ENCODE measurements at regions not wholly inside any gene's neighbourhood (a gene's known extent, or its start where the extent isn't known, plus 50 kb on each side); places are given as distances from the start of the nearest gene placed in this dataset.
A peak's percentile ranks its signal among the peaks of the same experiment; 100 is the strongest.

GRCh38 chr5:167720259-167720658, 571.2 kb upstream of the WWC1 start:
- H3K4me3 ChIP-seq (ENCODE audit: low read depth, low read length): no peak overlapping the region
- no peak for TF ChIP-seq CTCF (IDR thresholded peaks at IDR 0.05; ENCODE audit: borderline replicate concordance, insufficient read depth, low read depth, low read length)

DNA sequence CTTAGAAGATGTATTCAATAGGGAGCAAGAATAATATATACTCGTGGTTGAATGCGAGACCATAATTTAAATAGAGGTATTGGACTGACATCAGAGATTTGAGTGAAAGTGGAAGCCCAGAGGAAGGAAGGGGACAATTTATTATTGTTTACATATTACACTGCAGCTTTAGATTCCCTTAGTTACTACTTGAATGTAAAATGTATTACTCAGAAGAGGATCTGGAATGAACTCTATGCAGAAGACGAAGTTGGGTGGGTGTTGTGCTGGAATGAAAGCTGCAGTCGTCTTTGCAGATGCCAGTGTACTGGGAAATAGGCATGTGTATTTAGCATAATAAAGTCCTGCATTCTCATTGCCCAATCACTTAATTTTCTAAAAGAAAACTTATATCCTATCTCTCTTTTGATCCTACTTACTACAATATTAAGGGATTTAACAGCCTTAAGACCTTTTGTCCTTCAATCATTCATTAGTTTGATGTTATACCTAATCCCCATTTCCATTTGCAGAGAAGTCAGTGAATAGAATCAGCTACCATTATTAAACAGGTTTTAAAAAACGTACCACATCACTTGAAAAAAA, 570.7 kb upstream of the WWC1 start:
- no peak overlapping the region for H3K4me3 ChIP-seq (ENCODE audit: low read depth, low read length)
- no peak for TF ChIP-seq CTCF (IDR thresholded peaks at IDR 0.05; ENCODE audit: borderline replicate concordance, insufficient read depth, low read depth, low read length)

DNA sequence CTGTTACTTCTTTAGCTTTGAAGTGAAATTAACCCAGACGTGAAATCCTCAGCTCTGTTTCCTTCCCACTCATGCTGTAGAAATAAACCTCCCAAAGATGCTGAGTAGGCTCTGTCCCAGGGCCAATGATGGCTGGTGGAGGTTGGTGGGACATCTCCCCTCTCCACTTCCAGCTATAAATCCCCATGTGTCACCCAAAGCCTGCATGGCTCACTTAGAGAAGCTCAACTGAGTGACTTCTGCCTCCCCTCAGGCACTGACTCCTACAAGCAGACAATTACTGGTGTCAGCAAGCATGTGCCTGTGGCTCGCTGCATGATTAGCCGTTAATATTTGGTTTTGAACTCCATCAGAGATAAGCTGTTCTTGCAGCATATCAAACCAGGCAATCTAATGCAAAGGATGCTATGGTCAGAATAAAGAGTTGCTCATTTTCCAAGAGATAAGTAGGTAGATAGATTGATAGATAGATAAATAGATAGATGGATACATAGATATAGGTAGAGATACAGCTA, 569.5 kb upstream of the WWC1 start:
- no peak for TF ChIP-seq CTCF (IDR thresholded peaks at IDR 0.05; ENCODE audit: borderline replicate concordance, insufficient read depth, low read depth, low read length)
- H3K4me3 ChIP-seq (ENCODE audit: low read depth, low read length): no peak overlapping the region

DNA sequence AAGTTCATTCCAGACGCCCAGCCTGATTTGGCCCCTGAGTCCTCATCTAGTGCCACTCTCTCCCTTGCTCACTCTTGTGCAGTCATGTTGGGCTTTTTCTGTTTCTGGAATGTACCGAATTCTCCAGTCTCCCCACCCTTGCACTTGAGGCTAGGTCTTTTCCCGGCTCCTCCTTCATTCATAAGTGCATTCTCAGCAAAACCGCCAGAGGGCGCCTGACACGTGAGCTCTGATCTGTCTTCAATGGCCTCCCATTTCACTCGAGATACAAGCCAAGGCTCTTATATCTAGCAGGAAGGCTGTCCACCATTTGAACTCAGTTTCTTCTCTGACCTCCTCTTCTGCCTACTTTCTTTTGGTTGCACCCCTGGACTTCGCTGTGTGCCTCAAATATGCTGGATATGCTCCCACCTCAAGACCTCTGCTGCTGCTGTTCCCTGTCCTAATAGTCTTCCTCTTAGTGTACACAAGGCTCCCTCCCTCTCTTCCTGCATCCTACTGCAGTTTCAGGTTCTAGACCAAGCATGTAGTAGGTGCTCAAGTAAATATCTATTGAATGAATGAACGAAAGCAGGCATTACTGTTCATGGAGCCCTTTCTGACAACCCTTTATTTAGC, 568.1 kb upstream of the WWC1 start:
- H3K4me3 ChIP-seq (ENCODE audit: low read depth, low read length): no peak overlapping the region
- peak; percentile 82 for TF ChIP-seq CTCF (IDR thresholded peaks at IDR 0.05; ENCODE audit: borderline replicate concordance, insufficient read depth, low read depth, low read length)

DNA sequence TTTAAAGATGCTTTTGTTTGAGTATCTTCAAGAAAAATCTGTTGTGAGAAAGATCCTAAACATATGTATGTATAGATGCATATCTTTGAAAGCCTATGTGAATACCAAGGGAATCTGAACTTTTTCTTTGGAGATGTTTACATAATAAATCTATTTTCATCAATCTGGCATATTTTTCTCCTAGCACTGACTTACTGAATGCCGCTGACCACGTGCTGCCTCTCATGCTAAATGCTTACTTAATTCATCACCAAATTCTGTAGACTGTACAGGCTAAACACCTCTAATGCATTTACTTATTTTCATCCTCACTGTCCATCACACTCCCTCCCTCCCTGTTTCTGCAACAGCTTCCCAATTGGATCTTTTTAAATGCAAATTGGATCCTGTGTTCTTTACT, 566.2 kb upstream of the WWC1 start:
- TF ChIP-seq CTCF (IDR thresholded peaks at IDR 0.05; ENCODE audit: borderline replicate concordance, insufficient read depth, low read depth, low read length): no peak
- H3K4me3 ChIP-seq (ENCODE audit: low read depth, low read length): no peak overlapping the region

GRCh38 chr5:167725741-167726140, 565.7 kb upstream of the WWC1 start:
- no peak for TF ChIP-seq CTCF (IDR thresholded peaks at IDR 0.05; ENCODE audit: borderline replicate concordance, insufficient read depth, low read depth, low read length)
- no peak overlapping the region for H3K4me3 ChIP-seq (ENCODE audit: low read depth, low read length)

- no peak overlapping the region for H3K4me3 ChIP-seq (ENCODE audit: low read depth, low read length)
Measured at GRCh38 chr5:167726642-167727041, 564.8 kb upstream of the WWC1 start.

More at GRCh38 chr5:167726642-167727041, 564.8 kb upstream of the WWC1 start:
- no peak for TF ChIP-seq CTCF (IDR thresholded peaks at IDR 0.05; ENCODE audit: borderline replicate concordance, insufficient read depth, low read depth, low read length)

Measured in GM12875 (cell line).